Suprapubic skin (tissue), 4 donors: ENCODE measurements at regions not wholly inside any gene's neighbourhood (a gene's known extent, or its start where the extent isn't known, plus 50 kb on each side); places are given as distances from the start of the nearest gene placed in this dataset.

Source experiments
- DNase-seq, 2 donors: peaks; one replicate each; pipeline ENCODE4 v3.0.0-alpha.2; 2019; ENCODE audit warnings: low spot score in 2 of 2
- H3K27ac ChIP-seq: fragments of 200-600 bp; sonication (generic); one replicate; pipeline ENCODE4 v1.5.1; 2019
- H3K27me3 ChIP-seq: fragments of 200-600 bp; sonication (generic); one replicate; pipeline ENCODE4 v1.5.1; 2019
- H3K36me3 ChIP-seq: fragments of 200-600 bp; sonication (generic); one replicate; pipeline ENCODE4 v1.5.1; 2019
- H3K4me1 ChIP-seq: fragments of 200-600 bp; sonication (generic); one replicate; pipeline ENCODE4 v1.5.1; 2019
- H3K4me3 ChIP-seq: fragments of 200-600 bp; sonication (generic); one replicate; pipeline ENCODE4 v1.5.1; 2019; ENCODE audit warnings: mild to moderate bottlenecking
- H3K9me3 ChIP-seq: fragments of 200-600 bp; sonication (generic); one replicate; pipeline ENCODE4 v1.5.1; 2019
- EP300 ChIP-seq: sonication (generic); formaldehyde crosslinking; IDR thresholded peaks from one replicate; pipeline ENCODE4 v1.6.1; 2017; ENCODE audit warnings: antibody characterized with exemption
- POLR2A ChIP-seq, 2 donors: fragments of 450-650 bp; IDR thresholded peaks; one replicate each; pipeline ENCODE4 v1.6.1; 2017; ENCODE audit warnings: antibody characterized with exemption in 2 of 2, mild to moderate bottlenecking in 2 of 2, moderate library complexity in 2 of 2
- POLR2AphosphoS5 ChIP-seq, 3 donors: sonication (generic); formaldehyde crosslinking; IDR thresholded peaks; one replicate each; pipeline ENCODE4 v1.6.1; 2017; ENCODE audit warnings: antibody characterized with exemption in 3 of 3
- WGBS: methylation state at CpG from one replicate; pipeline ENCODE4 v1.1.5; 2018; 5-methylcytosine and 5-hydroxymethylcytosine counted together
- TF ChIP-seq, protein P1 (sequence below), 2 donors: fragments of 200-600 bp in 1 of 2; fragments of 450-650 bp in 1 of 2; sonication (generic) in 1 of 2; IDR thresholded peaks; one replicate each; pipeline ENCODE4 v1.5.1; 2016 to 2019; ENCODE audit warnings: antibody characterized with exemption in 2 of 2, mild to moderate bottlenecking in 1 of 2, moderate library complexity in 1 of 2

DNA sequence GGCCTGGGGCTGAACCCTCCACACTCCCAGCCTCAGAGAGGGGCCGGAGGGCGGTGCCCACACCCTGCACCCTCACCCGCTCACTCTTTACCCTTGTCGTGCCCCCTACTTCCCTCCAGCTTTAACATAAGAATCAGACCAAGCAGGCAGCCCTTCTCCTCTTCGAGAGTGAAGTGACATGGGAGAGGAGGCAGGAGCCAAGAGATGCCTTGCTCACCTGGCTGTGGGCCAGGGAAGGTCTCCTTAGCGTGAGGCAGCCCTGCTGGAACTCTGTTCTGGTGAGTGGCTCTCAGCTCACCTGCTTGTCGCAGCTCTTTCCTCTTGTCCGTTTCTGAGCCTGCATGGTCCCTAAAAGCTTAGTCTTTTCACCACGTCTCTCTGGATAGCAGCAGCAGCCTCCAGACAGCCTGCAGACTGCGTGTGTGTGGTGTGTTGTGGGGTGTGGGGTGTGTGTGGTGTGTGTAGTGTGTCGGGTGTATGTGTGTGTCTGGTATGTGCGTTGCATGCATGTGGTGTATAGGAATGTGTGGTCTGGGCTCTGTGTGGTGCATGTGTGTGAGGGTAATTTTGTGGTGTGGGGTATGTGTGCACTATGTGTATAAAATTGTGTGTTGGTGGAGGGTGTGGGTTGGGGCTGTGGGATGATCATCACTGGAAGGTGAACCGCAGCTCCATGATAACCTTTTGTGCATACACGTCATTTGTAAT is 86.7 kb downstream of the CCDC185 start:
- 47% methylated on average over 14 of the region's 14 CpGs for WGBS
- H3K4me3 ChIP-seq = no peak overlapping the region
- H3K36me3 ChIP-seq = no peaks in the 10 kb centered on the region
- peaks cover 17% of the 10 kb centered on the region for H3K27me3 ChIP-seq
- no peak for DNase-seq
- H3K27ac ChIP-seq = no peak overlapping the region
- no peaks in the 10 kb centered on the region for H3K4me1 ChIP-seq
- TF ChIP-seq POLR2A (IDR thresholded peaks at IDR 0.05) (no peak), EP300 (no peak), POLR2AphosphoS5 (IDR thresholded peaks at IDR 0.05) (no peak)
- TF ChIP-seq, protein P1, sequence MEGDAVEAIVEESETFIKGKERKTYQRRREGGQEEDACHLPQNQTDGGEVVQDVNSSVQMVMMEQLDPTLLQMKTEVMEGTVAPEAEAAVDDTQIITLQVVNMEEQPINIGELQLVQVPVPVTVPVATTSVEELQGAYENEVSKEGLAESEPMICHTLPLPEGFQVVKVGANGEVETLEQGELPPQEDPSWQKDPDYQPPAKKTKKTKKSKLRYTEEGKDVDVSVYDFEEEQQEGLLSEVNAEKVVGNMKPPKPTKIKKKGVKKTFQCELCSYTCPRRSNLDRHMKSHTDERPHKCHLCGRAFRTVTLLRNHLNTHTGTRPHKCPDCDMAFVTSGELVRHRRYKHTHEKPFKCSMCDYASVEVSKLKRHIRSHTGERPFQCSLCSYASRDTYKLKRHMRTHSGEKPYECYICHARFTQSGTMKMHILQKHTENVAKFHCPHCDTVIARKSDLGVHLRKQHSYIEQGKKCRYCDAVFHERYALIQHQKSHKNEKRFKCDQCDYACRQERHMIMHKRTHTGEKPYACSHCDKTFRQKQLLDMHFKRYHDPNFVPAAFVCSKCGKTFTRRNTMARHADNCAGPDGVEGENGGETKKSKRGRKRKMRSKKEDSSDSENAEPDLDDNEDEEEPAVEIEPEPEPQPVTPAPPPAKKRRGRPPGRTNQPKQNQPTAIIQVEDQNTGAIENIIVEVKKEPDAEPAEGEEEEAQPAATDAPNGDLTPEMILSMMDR (IDR thresholded peaks at IDR 0.05) = no peak
- no peaks in the 10 kb centered on the region for H3K9me3 ChIP-seq

DNA sequence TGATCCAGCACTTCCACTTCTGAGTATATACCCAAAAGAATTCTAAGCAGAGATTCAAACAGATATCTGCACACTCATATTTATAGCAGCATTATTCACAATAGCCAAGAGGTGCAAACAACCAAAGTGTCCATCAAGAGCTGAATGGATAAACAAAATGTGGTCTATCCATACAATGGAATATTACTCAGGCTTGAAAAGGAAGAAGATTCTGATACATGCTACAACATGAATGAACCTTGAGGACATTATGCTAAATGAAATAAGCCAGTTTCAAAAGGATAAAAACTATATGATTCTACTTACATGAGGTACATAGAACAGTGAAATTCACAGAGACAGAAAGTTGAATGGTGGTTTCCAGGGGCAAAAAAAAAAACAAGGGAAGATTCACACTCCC is 88.9 kb downstream of the CCDC185 start:
- Histone ChIP-seq H3K27me3 (peaks cover 17% of the 10 kb centered on the region), H3K4me1 (no peaks in the 10 kb centered on the region), H3K4me3 (peak overlapping the region; percentile 15), H3K36me3 (no peaks in the 10 kb centered on the region), H3K9me3 (no peaks in the 10 kb centered on the region), H3K27ac (no peak overlapping the region)
- DNase-seq = no peak
- TF ChIP-seq POLR2AphosphoS5 (IDR thresholded peaks at IDR 0.05) = no peak
- TF ChIP-seq POLR2A (IDR thresholded peaks at IDR 0.05) = no peak
- TF ChIP-seq, protein P1 (IDR thresholded peaks at IDR 0.05) = no peak
- TF ChIP-seq EP300 = no peak

DNA sequence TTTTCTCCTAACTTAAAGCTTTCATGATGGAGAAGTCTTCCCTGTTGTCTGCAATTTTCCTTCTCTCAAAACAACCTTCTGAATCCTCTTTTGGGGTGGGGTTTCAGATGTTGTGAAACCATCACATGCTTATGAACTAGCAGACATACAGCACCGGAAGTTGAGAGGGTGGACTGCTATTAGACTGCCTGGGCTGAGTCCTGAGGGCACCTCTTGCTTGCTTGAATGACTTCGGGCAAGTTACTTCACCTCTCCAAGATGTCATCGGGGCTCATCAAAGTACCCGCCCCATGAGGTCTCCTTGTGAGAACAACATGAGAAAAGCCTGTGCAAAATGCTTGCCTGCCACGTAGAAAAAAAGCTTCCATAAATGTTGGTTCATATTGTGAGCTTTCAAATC is 89.6 kb downstream of the CCDC185 start:
- TF ChIP-seq, protein P1 (IDR thresholded peaks at IDR 0.05) = no peak
- no peaks in the 10 kb centered on the region for H3K36me3 ChIP-seq
- H3K4me1 ChIP-seq = no peaks in the 10 kb centered on the region
- WGBS = 68% methylated on average over 5 of the region's 5 CpGs
- no peak for DNase-seq
- H3K27ac ChIP-seq = no peak overlapping the region
- peaks cover 17% of the 10 kb centered on the region for H3K27me3 ChIP-seq
- H3K4me3 ChIP-seq = peak overlapping the region; percentile 15
- H3K9me3 ChIP-seq = no peaks in the 10 kb centered on the region

DNA sequence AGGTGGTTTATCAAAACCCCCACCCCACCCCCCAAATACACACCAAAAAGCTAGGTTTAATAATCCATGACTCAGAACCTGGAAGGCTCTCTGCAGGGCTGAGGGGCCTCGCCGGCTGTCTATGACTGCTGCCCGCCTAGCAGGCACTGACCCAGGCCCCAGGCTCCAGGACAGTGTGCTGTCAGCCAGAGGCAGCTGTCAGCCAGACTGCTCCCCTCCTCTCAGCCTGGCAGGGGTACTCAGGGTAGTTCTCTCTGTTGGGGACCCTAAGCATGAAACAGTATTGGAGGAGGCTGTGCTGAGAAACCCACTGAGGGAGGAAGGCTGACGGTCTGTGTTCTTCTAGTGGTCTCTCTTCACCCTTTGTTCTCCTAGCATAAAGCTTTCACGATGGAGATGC is 90.3 kb downstream of the CCDC185 start:
- Histone ChIP-seq H3K36me3 (no peaks in the 10 kb centered on the region), H3K4me1 (no peaks in the 10 kb centered on the region), H3K9me3 (no peaks in the 10 kb centered on the region), H3K27ac (no peak overlapping the region), H3K4me3 (no peak overlapping the region), H3K27me3 (peaks cover 12% of the 10 kb centered on the region)
- TF ChIP-seq, protein P1 (IDR thresholded peaks at IDR 0.05) = no peak
- no peak for TF ChIP-seq EP300
- no peak for TF ChIP-seq POLR2A (IDR thresholded peaks at IDR 0.05)
- TF ChIP-seq POLR2AphosphoS5 (IDR thresholded peaks at IDR 0.05) = no peak
- WGBS = 75% methylated on average over 3 of the region's 5 CpGs
- no peak for DNase-seq

DNA sequence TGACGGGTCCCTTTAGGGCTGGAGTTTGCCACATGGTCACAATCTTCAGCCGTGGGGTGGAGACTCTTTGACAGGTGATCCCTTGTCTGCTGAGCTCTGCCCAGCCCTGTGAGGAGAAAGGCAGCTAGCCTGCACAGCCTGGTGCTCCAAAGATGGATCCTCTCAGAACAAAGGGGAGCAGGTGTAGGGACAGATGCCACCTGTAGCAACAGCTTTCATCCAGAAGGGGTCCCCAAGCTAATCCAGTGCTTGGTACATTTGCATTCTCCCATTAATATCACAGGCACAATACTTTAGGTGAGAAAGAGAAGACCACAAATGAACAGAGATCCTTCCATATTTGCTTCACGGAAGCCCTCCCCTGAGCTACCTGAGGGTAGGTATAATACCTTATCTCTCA is 93.2 kb downstream of the CCDC185 start:
- H3K36me3 ChIP-seq = no peaks in the 10 kb centered on the region
- H3K4me1 ChIP-seq = no peaks in the 10 kb centered on the region
- H3K9me3 ChIP-seq = no peaks in the 10 kb centered on the region
- no peaks in the 10 kb centered on the region for H3K27me3 ChIP-seq
- no peak overlapping the region for H3K27ac ChIP-seq
- TF ChIP-seq POLR2A (IDR thresholded peaks at IDR 0.05) = no peak
- TF ChIP-seq, protein P1 (IDR thresholded peaks at IDR 0.05) = no peak
- no peak for TF ChIP-seq EP300
- TF ChIP-seq POLR2AphosphoS5 (IDR thresholded peaks at IDR 0.05) = no peak
- WGBS = 79% methylated on average over 3 of the region's 3 CpGs
- DNase-seq = no peak
- H3K4me3 ChIP-seq = no peak overlapping the region
